CD14-positive monocyte (primary cell): ENCODE measurements at regions not wholly inside any gene's neighbourhood (a gene's known extent, or its start where the extent isn't known, plus 50 kb on each side); places are given as distances from the start of the nearest gene placed in this dataset.

ENCODE experiments used
- DNase-seq, 3 donors: peaks; one replicate each; pipeline ENCODE4 v3.0.0-alpha.2; 2011 to 2022
- H2AFZ ChIP-seq: 2 replicates; pipeline ENCODE4 v1.6.0; 2012; ENCODE audit warnings: mild to moderate bottlenecking, low read depth, low read length, inconsistent platforms; ENCODE audit not compliant: insufficient read depth, poor library complexity, severe bottlenecking
- H3K27ac ChIP-seq, 2 donors: 1 replicate in 1 of 2; 2 replicates in 1 of 2; pipeline ENCODE4 v1.5.1; 2012 to 2013; ENCODE audit warnings: low read length in 2 of 2, control low read depth in 1 of 2, inconsistent platforms in 1 of 2, low read depth in 1 of 2, mild to moderate bottlenecking in 1 of 2
- H3K27me3 ChIP-seq, 2 donors: one replicate each; pipeline versions ENCODE4 v1.6.0 to v1.6.1; 2011 to 2013; ENCODE audit warnings: low read length in 2 of 2; ENCODE audit not compliant: control insufficient read depth in 2 of 2, insufficient read depth in 2 of 2
- H3K36me3 ChIP-seq, 2 donors: replicated peaks in 1 of 2; 1 replicate in 1 of 2; 2 replicates in 1 of 2; pipeline versions ENCODE4 v1.5.1 to v1.6.1; 2012 to 2013; ENCODE audit warnings: low read length in 2 of 2, control low read depth in 1 of 2, inconsistent platforms in 1 of 2, mild to moderate bottlenecking in 1 of 2; ENCODE audit not compliant: insufficient read depth in 2 of 2, control insufficient read depth in 1 of 2
- H3K4me1 ChIP-seq, 2 donors: 1 replicate in 1 of 2; 2 replicates in 1 of 2; pipeline versions ENCODE4 v1.5.1 to v1.6.1; 2012 to 2013; ENCODE audit warnings: low read length in 2 of 2, control low read depth in 1 of 2, inconsistent platforms in 1 of 2, mild to moderate bottlenecking in 1 of 2, moderate library complexity in 1 of 2; ENCODE audit not compliant: insufficient read depth in 2 of 2, control insufficient read depth in 1 of 2
- H3K4me2 ChIP-seq: replicated peaks from 2 replicates; pipeline ENCODE3; 2012; ENCODE audit warnings: low read length, moderate library complexity, mild to moderate bottlenecking; ENCODE audit not compliant: poor library complexity, severe bottlenecking; ENCODE audit errors: extremely low read depth
- H3K4me3 ChIP-seq, 3 experiments: fragments of 200-600 bp in 1 of 3; sonication (generic) in 1 of 3; replicated peaks in 1 of 3; 1 replicate in 2 of 3; 2 replicates in 1 of 3; pipeline ENCODE4 v1.5.1; 2011 to 2013; ENCODE audit warnings: low read length in 3 of 3, mild to moderate bottlenecking in 3 of 3, control low read depth in 2 of 3, low read depth in 2 of 3, inconsistent platforms in 1 of 3, moderate library complexity in 1 of 3
- H3K79me2 ChIP-seq: 2 replicates; pipeline ENCODE4 v1.6.0; 2012; ENCODE audit warnings: mild to moderate bottlenecking, control low read depth, inconsistent platforms, low read length, moderate library complexity; ENCODE audit not compliant: insufficient read depth
- H3K9ac ChIP-seq: 2 replicates; pipeline ENCODE4 v1.6.0; 2017; ENCODE audit warnings: low read length, mild to moderate bottlenecking; ENCODE audit not compliant: insufficient read depth, poor library complexity, severe bottlenecking
- H3K9me3 ChIP-seq, 2 donors: replicated peaks in 1 of 2; 1 replicate in 1 of 2; 2 replicates in 1 of 2; pipeline versions ENCODE4 v1.5.1 to v1.6.1; 2012 to 2013; ENCODE audit warnings: low read length in 2 of 2, control low read depth in 1 of 2; ENCODE audit not compliant: control insufficient read depth in 1 of 2, insufficient read depth in 1 of 2
- H4K20me1 ChIP-seq: 2 replicates; pipeline ENCODE4 v1.6.0; 2012; ENCODE audit warnings: mild to moderate bottlenecking, low read length, control low read depth, moderate library complexity; ENCODE audit not compliant: insufficient read depth
- H3K27ac Mint-ChIP-seq, 7 donors: one replicate each; pipeline ENCODE4 v1.8.0; 2020; ENCODE audit warnings: mild to moderate bottlenecking in 7 of 7, mixed read lengths in 7 of 7, moderate library complexity in 6 of 7, inconsistent platforms in 2 of 7
- H3K27me3 Mint-ChIP-seq, 3 donors: one replicate each; pipeline ENCODE4 v1.8.0; 2021 to 2022; ENCODE audit warnings: low read depth in 3 of 3, mild to moderate bottlenecking in 3 of 3, mixed read lengths in 3 of 3, moderate library complexity in 3 of 3, inconsistent platforms in 1 of 3
- H3K36me3 Mint-ChIP-seq, 2 donors: one replicate each; pipeline ENCODE4 v1.8.0; 2020; ENCODE audit warnings: mixed read lengths in 2 of 2, inconsistent platforms in 1 of 2, mild to moderate bottlenecking in 1 of 2
- H3K4me1 Mint-ChIP-seq: one replicate; pipeline ENCODE4 v1.8.0; 2020; ENCODE audit warnings: mild to moderate bottlenecking, mixed read lengths
- H3K4me3 Mint-ChIP-seq, 2 donors: one replicate each; pipeline ENCODE4 v1.8.0; 2020; ENCODE audit warnings: mild to moderate bottlenecking in 2 of 2, mixed read lengths in 2 of 2, moderate library complexity in 1 of 2
- H3K9me3 Mint-ChIP-seq, 7 donors: one replicate each; pipeline ENCODE4 v1.8.0; 2020 to 2022; ENCODE audit warnings: mixed read lengths in 7 of 7, mild to moderate bottlenecking in 6 of 7, moderate library complexity in 6 of 7, inconsistent platforms in 2 of 7
- CTCF ChIP-seq: fragments of 200-600 bp; IDR thresholded peaks from one replicate; pipeline ENCODE4 v1.8.0; 2022; ENCODE audit warnings: antibody characterized with exemption, mild to moderate bottlenecking
- WGBS: methylation state at CpG from one replicate; pipeline ENCODE4 v1.1.5; 2013; ENCODE audit warnings: missing lambda C conversion rate; ENCODE audit not compliant: insufficient coverage; 5-methylcytosine and 5-hydroxymethylcytosine counted together
- intact Hi-C, 2 donors: fragments of 100-400 bp; cut with micrococcal nuclease; formaldehyde crosslinking; loops; one replicate each; pipeline versions ENCODE4 v1.15.0 to v1.15.1; 2023

DNA sequence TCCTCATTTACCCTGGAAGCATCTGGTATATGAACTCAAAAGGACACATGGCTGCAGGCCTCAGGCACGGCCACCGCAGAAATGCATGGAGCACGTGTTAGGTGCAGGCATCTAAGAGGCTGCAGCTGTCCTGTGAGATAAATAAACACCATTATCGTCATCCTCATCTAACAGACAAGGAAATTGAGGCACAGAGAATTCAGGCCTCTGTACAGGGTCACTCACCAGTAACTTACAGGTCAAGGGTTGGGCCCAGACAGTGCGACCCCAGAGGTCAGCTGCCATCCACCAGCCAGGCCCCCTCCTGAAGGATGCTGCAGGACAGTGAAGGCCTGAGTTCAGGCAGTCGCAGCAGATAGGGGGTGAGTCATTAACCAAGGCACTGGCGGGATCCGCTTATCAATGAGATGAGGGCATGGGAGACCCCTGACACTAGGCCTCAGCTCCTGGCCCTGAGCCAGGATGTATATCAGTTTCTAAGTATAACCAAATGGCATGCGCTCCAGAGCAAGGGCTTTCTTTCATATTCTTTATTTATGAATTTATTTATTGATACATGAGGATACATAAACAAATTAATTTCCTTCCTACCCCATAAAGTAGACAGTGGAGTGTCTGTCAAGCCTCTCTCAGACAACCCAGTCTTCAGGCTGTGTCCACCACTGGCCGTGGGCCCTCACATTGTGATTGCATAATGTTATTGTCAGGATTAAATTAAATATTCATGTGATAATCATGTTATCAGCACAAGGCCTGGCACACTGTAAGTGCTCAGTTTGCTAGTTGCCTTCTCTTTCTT lies 316.9 kb downstream of the QKI start:
- Histone ChIP-seq H2AFZ (no peak overlapping the region), H3K27ac (no peak overlapping the region), H3K9ac (no peak overlapping the region), H3K27me3 (peaks cover 0 to 2% of the 10 kb centered on the region in 2 donors), H3K4me3 (no peak overlapping the region), H3K4me2 (no peak overlapping the region), H4K20me1 (no peaks in the 10 kb centered on the region), H3K36me3 (no peaks in the 10 kb centered on the region), H3K9me3 (no peaks in the 10 kb centered on the region), H3K79me2 (no peaks in the 10 kb centered on the region), H3K4me1 (peaks cover 4 to 7% of the 10 kb centered on the region in 2 donors)
- Mint-ChIP-seq H3K27me3 (peaks cover 13 to 21% (median 14%) of the 10 kb centered on the region in 3 donors), H3K4me1 (peaks cover 14% of the 10 kb centered on the region), H3K36me3 (no peaks in the 10 kb centered on the region), H3K27ac (no peak overlapping the region), H3K4me3 (no peak overlapping the region), H3K9me3 (no peaks in the 10 kb centered on the region)
- WGBS = 100% methylated on average over 6 of the region's 10 CpGs
- no peak for TF ChIP-seq CTCF
- DNase-seq = no peak
- intact Hi-C loops = no loop called here

GRCh38 chr6:163730246-163731210 lies 316.0 kb downstream of the QKI start:
- H3K27me3 Mint-ChIP-seq = peaks cover 9 to 18% (median 9%) of the 10 kb centered on the region in 3 donors
- Histone ChIP-seq H3K4me1 (peaks cover 4 to 7% of the 10 kb centered on the region in 2 donors), H3K9ac (no peak overlapping the region), H3K36me3 (no peaks in the 10 kb centered on the region), H3K4me3 (no peak overlapping the region), H3K9me3 (no peaks in the 10 kb centered on the region), H3K79me2 (no peaks in the 10 kb centered on the region), H3K4me2 (no peak overlapping the region), H3K27me3 (no peaks in the 10 kb centered on the region), H4K20me1 (no peaks in the 10 kb centered on the region), H3K27ac (no peak overlapping the region), H2AFZ (no peak overlapping the region)
- H3K27ac Mint-ChIP-seq = no peak overlapping the region
- WGBS = 96% methylated on average over 17 of the region's 21 CpGs
- DNase-seq = no peak
- H3K4me3 Mint-ChIP-seq = no peak overlapping the region
- H3K9me3 Mint-ChIP-seq = no peaks in the 10 kb centered on the region
- H3K4me1 Mint-ChIP-seq = peaks cover 17% of the 10 kb centered on the region
- H3K36me3 Mint-ChIP-seq = no peaks in the 10 kb centered on the region
- TF ChIP-seq CTCF = no peak
- intact Hi-C loops = no loop called here
